NCI-H345 treated with DMSO at 0.1 percent for 48 hours (cell line): ENCODE measurements at regions not wholly inside any gene's neighbourhood (a gene's known extent, or its start where the extent isn't known, plus 50 kb on each side); places are given as distances from the start of the nearest gene placed in this dataset.

ENCODE experiments used
- DNase-seq: peaks from one replicate; lab custom pipeline; 2025; ENCODE audit not compliant: unreplicated experiment; lab: John Stamatoyannopoulos, UW

DNA sequence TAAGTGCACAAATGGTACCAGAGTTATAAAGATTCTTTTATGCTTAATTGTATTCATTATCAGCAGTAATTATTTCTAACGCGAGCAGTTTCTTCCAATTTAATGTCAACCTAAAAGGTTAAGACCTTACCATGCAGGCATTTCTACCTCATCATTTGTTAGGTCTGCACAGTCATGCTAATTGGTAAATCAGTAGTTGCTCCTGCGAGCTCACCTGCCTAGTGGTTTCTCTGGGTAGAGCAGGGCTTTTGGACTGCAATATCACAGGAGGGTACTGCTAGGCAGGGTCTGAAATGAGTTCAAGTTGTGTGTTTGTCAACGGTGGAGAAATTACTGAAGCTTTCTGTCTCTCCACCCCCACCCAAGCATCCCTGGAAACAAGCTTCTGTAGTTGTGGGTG is 558.5 kb upstream of the MGMT start:
- no peak for DNase-seq

DNA sequence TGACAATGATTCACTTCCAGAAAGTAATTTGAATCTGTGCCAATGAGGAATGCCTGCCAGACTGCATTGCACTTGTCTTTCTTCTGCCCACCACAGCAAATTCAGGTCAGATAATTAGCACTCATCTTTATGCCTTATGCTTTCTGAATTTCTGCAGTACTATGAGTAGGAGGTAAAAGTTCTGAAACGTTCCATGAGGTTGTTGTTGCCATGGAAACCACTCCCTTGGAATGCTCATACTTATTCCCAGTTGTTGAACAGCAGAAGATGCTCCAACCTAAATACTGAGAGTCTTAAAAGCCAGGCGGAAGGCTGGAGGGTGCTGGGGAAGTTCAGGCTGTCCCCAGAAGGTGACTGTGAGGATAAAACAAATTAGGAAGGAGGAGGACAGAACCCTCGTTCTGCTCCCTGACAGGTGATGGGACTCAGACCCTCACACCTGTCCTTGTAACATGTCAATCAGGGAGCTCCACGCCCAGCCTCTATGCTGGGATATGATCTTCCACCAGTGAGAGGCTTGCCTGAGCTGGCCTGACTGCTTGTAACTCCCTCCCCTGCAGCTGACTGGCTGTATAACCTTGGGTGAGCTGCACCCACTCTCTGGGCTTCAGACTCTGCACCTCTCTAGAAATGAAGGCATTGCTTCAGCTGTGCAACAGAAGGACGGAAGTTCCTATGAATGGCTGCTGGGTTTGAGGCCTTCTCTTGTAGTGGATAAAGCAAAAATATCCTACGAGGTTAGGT is 554.3 kb upstream of the MGMT start:
- DNase-seq, result no peak

DNA sequence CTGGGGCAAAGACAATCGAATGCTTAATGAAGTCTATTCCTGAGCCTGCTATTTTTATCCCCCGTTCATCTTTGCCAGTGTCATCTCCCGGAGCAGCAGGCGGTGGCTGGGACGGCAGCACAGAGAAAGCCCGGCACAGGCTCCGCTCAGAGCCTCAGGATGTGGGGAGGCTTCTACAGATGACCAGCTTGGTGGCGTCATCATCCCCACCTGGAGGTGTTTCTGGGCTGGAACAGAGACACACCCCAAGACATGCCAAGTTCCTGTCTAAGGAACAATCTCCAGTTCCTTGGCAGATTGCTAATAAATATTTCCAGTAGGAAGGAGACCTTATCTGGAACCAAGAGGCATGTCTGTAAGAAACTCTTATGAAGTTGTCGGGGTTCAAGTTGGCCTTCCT is 552.4 kb upstream of the MGMT start:
- DNase-seq, result no peak

DNA sequence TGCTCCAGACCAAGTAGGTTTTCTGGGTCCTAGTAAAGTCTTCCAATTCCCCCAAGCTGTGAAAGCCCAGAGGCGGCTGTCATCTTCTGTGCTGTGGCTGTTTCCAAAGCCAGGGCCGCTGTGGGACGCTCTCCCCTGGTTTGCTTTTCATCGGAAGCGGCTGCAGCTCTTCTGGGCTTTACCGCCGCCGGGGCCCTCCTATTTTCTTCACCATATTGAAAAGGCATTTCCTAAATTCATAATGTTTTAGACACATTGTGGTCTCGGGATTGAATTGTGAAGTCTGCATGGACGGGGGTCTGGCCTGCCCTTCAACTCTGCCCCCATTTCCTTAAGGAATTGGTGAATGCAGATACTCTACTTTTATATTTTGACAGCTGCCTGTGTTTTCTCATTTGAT is 551.4 kb upstream of the MGMT start:
- DNase-seq, result no peak

DNA sequence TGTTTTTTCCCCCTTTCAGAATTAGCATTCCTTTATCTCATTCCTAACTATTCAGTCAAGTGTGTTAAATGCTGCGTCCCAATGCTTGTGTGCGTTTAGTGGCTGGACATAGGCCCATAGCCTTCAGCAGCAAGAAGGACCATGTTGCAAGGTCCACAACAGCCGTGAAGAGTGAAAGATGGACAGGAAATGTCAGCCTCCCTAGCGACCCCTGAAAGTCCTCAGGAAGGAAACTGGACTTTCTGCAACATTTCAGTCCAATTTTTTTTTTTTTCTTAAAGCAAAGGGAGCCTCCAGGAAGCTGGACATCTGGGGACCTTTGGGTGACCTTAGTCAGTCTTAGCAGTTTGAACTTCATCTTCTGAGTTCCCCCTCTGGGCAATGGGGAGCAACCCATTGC is 550.7 kb upstream of the MGMT start:
- DNase-seq, result no peak

DNA sequence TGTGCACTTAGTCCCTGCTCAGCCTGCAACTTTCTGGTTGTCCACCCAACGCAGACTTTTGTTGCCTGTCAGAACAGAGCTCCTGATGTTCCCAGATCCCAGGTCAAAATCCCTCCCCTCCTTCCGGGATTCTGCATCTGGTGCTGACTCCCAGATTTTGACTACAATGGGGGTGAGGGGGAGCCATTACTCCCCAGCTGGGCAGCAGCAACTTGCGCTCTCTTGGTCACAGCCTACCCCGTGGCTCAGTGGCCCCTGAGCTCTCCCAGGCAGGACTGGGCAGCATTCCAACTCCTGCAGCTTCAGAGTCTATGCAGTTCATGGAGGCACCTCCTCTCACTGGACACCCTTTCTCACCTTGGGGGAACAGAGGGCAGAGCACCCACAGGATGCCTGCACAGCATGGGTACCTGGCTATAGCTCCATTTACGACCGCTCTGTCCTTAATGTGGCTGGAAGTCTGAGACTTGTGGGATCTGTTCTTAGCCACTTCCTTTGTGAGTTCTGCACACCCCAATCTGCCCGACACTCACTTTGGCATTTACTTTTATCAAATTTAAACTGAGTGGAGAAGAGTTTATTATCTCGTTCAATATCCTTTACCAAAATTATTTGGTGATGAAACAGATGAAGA is 545.5 kb upstream of the MGMT start:
- no peak for DNase-seq

DNA sequence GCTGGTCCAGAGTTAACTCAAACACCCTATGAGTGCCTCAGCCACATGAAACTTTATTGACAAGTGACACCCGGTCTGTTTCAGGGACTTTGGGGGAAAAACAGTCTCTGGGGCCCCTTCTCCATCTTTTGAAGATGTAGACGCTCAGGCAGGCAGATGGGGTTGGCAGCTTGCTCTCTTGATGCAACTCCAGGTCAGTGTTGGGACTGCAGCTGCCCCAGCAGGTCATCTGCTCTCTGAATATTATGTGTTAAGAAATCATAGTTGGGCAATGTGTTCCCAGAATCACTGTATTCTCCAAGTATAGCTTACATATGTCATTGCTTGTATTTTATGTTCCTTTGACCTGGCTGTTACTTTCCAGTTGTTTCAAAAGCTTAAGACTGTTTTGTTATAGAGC is 544.9 kb upstream of the MGMT start:
- no peak for DNase-seq

DNA sequence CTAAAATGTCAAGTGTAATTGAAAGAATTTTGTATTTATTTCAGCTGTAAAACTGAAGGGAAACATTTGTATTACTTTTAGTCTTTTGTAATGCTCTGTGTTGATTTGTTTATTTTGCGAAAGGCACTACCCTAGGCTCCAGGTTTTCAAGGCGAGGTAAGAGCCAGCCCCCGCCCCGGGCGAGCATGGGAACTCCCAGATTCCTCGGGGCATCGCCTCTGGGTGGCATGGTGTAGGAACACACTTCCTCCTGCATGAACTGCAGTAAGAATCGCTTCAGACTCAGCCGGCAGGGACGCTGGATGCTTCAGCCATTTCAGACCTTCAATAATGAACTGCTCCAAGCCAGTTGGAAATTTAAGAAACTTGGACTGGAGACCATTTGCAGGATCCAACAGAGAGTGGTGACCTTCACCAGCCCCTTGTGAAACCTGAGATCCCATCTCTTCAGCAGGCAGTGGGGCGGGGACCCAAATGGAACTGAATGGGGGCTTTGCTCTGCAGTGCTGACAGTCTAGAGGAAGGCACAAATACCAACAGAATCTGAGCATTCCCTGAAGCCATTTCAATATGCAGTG is 544.3 kb upstream of the MGMT start:
- DNase-seq, result no peak

DNA sequence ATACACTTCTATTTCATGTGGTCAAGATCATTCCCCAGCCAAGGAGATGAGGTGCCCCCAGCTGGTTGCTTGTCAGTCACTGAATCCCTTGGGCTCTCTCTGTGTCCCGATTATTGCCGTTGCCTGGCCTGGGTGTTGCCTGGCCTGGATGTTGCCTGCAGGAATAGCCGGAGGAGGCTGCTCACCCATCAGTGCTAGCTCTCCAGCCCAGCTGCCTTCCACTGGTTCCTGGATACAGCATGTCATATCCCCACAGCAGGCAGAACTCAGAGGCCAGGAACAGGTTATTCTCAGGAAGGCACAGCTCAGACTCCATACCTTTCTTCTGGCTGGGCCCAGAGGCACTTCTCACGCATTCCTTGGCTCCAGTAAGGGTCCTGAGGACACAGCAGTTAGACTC is 542.1 kb upstream of the MGMT start:
- no peak for DNase-seq

DNA sequence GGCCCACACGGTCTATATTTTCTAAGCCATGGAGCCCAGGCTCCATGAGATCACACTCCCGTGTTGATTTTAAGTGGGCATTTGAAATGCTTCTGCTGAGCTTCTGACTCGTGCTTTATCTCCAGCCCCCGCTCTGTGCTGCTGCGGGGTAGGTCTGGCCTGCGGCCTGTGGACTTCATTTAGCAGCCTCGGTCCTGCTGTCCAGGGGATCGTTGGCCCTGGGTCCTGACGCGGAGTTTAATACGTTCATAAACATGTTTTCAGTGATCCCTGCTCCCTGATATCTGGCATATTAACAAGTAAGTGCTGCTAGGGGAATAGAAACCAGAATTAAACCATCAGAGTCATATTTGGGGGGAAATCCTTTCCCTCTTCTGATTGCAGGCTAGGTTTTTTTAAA is 540.3 kb upstream of the MGMT start:
- DNase-seq, result no peak

DNA sequence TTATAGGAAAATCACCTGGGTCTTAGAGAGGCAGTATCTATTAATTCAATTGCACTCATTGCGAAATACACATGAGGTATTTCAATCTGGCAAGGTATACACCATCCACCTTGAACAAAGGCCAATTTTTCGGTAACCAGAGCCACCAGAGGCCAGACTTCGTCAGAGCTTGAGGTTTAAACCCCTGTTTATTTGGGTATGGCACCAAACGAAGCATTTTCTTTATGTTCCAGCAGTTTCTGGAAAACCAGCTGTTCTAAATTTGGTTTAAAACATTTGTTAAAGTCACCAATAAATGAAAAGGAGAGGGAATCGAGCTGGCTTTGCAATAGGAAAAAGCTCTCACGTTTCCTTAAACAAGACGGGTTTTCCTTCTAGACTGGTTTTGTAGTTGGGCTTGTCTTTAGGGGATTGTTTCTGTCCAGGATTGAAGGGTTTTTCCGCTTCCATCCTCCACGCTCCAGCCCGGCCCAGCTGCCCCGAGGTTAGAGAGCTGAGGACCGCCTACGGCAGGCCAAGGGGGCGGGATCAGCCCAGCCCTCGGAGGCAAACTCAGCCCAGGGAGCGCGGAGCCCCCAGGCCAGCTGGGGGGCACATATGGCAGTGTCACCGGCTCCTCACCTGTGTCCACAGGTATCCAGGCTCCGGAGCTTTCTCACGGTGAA is 539.4 kb upstream of the MGMT start:
- no peak for DNase-seq

DNA sequence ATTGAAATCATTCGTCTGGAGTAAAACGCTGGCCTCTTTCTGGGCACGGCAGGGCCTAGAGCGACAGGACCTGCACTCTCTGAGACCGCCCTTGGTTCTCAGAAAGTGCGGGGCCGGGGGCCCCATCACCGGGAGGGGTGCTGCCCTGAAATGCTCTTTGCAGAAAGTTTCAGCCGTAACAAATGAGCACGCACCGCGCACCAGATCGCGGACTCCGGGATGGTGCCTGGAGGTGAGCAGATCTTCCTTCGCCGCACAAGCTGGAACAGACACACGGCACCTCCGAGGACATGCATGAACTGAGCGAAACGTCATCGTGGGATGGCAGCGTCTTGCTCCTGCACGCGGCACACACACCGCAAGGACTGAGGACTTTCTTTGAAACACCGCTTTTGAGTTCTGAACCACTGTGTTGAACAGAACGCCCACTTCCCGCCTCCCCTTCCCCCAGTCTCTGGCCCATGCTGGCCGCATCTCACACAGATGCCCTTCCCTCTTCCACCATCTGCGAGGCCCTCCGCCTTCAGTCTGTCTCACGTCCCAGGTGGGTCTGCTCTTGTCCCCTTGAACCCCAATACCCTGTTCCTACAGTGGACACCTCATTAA is 538.7 kb upstream of the MGMT start:
- no peak for DNase-seq

DNA sequence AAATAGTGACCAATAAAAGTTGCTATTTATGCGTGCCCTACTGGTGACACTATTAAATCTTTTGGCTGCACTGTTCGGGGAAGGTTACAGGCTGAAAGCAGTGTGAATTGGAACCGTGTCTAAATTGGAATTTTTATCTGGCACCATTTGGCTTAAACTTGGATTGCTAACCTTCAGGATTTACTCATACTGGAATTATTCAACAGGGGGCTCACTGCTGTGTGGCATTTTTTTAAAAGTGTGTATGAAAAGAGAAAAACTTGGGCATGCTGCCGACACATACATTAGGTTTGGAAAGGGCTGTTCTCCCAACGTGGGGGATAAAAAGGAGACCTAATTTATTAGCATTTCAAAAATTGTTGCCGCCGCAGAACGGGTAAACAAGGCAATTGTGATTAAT is 537.9 kb upstream of the MGMT start:
- no peak for DNase-seq

DNA sequence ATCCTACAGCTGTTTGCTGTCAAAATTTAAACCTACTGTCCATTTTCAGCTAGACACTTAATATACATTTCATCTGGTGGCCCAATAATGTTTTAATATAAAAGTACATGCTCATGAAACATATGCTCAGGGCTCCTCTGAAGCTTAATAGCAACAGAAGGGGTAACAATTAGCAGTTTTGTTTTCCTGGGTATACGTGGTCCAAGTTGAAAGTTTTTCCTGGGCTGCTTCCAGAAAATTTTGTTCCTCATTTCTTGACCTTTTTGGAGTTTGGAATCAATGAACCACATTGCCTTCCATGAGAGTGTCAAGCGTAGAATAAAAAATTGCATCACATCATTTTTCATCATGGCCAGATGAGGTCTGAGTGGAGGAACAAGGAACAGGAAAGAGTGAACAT is 537.3 kb upstream of the MGMT start:
- no peak for DNase-seq

DNA sequence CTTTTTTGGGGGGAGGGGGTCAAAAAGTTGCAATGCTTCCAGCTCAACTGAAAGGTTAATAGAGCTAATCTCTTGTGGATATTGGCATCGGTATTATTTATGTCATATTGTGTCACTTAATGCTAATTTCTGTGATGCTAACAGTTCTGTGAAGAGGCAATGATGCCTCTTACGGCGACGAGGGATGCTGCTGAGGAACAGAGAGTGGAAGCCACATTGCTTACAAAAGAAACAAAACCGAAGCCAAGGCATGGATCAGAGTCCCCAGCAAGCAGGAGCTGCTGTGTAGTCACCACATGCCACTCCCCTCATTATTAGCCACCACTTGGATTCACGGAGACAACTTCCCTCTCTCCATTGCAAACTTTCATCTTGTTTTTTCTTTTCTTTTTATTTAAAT is 536.5 kb upstream of the MGMT start:
- no peak for DNase-seq

DNA sequence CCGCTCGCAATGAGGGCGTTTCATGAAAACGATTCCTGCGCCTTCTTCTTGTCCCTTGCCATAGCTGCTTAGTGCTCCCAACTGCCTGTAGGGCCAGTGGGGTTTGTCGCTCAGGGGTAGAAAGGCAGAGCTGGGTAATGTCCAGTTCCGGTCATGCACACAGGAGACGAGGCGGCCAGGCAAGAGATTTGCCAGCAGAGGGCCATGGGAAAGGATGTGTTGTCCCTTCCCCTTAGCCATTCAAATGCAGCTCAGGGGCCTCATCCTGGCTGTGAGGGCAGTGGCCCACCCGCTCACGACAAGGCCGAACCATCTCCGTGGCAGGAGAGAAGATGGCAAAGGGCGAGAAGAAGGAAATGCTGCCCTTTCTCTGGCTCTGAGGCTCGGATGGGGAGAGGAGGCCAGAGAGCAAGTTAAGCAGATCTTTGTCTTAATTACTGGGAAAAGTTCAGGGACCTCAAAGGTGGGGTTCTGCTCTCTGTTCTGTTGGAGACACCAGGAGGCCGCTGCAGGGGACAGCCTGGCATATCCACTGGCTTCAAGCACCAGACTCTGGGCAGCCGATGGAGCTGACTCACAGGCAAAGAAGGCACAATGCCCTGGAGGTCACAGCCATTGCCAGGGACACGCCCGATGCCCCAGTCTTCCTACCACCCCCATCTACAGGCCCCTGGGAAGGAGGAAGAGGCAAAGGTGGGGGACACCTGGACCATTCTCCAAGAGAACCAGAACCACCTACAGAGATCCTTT is 534.8 kb upstream of the MGMT start:
- DNase-seq, result no peak

DNA sequence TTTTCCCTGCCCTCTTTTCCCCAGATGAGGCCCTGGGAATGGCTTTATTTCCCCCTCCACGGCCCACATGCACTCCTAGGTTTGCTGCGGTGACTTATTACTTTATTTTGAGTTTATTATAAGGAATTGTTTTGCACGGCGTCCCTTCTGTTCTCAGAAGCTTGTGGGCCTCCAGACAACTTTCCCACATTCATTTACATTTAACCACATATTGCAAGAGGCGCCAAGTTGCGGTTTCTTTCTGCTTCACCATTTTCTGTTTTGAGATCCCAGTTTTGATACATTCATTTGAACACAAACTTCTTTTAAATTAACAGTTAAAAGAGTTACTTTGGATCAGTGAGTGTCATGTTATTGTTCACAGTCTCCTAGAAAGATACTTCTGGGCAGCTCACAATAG is 532.5 kb upstream of the MGMT start:
- DNase-seq, result no peak

DNA sequence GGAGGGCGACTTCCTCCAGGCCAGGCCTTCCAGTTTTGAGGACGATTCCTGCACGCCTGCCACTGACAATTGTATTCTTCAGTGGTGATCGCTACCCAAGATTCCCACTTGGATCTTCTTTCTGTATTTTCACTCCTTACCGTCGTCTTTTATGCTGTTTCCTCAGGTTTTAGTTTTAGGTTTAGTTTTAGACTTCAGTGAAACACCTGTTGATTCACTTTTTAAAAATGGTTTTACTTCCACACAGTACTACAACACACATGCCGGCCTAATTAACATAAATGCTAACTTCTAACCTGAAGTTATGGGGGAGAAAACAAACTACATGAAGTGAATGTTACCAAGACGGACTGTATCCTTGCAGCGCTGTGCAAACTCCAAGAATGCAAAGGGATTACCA is 530.6 kb upstream of the MGMT start:
- DNase-seq, result no peak

DNA sequence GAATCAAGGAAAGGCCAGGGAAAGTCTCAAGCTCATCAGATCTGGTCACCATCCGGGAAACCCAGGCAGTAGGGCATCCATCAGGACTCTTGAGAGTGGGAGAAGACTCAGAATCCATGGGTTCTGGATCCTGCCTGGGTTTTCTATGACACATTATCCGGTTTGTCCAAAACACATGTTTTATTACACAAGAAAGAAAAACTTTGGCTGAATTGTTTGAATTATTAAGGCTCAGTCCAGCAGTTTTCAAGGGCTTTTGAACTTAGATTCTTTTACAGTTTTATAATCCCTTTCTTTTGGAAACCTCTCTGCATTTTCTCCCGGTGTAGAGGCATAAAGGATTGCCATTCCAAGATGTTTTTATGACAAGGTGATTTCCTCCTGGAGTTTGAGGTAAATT is 528.5 kb upstream of the MGMT start:
- DNase-seq, result no peak

DNA sequence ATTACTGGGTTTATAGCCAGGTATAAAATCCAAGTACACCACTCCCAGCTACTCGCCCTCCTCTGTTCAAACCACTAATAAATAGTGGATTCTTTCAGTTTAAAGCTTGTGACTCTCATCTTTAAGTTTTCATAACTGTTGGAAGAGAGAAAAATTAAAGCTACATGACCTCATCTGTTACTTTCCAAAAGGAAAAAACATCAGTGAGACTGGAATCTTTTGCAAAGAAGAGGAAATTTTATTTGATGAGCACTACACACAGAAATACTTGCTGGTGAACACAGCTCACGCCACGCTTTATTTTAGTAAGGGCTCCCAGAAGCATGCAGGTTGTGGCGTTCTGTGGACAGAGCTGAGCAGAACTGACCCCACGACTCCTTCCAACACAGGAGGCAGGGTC is 527.0 kb upstream of the MGMT start:
- no peak for DNase-seq

DNA sequence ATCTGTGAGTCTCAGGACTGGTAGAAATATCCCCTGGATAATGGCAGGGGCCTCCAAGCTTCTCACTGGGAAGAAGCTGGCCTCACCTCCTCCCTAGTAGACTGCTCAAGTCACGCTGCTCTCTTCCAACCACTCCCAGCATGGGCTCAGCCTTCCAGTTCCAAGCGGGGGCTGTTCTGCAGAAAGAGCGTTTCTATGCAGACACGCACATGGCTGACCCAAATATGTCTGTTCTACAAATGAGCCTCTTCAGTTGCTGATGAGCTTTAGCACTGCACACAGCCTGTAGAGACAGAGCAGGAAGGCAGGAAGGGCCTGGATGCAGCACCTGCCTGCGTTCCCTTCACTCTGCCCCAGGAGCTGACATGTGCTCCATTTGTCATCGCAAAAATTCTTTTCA is 523.9 kb upstream of the MGMT start:
- DNase-seq, result no peak
